RKO (cell line): ENCODE measurements at regions not wholly inside any gene's neighbourhood (a gene's known extent, or its start where the extent isn't known, plus 50 kb on each side); places are given as distances from the start of the nearest gene placed in this dataset.

ENCODE experiments used
- DNase-seq: peaks from one replicate; pipeline ENCODE4 v3.0.0-alpha.2; 2016; ENCODE audit warnings: low spot score

DNA sequence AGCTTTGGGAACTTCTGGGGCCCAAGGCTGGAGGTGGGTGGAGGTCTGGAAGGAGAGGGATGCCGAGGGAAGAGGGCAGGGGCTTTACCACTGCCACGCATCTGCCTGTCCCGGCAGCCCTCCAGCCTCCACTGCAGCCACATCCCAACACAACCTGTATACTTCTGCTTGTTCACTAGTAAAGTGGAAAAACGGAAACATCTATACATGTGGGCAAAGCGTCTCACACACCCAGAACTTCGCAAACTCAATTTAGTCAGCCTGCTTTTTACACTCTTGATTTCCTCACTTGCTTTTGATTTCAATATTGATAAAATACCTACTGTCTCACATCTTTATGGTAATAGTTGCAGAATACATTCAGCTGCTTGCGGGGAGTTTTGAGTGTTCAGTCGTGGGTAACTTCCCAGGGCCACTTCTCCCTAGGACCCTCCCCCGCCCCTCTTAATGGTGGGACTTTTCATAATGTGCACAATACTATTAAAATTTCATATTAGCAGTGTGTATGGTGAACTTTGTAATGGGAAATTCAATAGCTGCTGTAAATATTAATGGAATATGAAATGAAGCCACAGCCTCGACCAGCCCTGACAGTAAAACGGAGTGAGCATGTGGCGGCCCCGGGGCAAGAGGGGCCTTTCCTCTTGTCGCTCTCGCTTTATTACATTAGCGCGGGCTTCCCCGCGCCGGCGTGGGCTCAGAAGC is 85.2 kb downstream of the NR2F2 start:
- no peak for DNase-seq

DNA sequence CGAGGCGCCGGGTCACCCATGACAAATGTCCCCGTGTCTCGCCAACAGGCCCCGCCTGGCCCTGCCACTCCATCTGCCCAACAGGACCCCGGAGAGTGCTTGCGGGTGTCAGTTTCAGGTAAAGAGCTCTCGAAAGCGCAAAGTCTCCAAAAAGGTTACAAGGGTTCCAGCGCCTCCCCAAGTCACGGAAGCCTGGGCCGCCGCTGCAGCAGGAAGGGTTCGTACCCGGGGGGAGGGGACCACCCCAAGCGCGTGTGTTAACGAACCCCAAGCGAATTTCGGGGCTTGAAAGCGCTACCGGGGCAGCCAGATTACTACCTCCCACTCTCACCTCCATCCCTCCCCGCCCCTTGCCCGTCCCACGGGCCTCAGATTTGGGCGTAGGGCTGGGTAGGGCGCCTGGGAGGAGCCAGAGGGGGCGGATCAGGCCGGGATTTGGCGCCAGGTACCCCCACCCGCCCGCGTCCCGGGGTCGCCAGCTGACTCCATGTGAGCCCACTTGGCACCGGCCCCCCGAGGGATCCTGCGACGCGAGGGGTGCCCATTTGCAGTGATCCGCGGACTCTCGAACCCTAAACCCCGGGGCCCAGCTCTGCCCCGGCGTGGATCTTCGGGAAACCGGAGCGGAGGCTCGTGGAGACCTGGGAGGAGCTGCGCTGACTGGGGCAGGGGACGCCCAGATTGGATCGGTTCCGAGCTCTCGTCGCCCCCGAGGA is 85.9 kb downstream of the NR2F2 start:
- no peak for DNase-seq

DNA sequence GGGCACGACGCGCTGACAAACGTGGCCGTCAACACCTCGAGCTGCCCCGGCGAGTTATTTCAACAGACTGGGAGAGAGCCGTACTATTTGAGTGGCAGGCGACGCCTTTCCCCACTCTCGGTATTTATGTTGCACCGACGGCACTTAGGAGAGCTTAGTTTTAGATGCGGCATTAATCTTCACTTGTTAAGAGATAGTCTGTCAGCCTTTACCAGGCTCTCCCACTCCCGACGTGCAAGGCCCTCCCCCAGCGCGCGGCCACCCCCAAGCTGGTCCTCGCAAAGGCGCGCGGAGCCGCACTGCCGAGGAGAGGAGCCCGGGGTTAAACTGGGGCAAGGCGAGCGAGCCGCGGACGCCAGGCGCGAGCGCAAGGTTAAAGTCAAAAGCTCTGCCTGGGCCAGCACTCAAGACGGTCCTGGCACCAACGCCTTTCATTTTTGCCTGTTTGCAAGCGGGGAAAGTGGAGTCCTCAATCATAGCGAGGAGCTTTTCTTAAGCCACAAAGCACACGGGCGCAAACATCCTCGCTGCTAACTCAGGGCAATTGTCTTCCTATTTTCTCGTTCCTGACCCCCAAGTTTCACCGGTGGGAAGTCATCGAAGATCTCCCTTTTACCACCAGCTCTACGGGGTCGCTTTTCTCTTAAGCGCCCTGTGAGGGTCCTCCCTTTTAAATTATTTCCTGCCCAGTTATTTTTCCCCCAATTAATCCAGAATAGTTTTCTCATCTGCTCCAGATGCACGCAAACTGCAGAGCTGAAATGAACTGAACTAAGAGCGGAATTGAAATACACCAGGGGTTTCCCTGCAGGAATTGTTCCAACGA is 86.6 kb downstream of the NR2F2 start:
- DNase-seq, result no peak

DNA sequence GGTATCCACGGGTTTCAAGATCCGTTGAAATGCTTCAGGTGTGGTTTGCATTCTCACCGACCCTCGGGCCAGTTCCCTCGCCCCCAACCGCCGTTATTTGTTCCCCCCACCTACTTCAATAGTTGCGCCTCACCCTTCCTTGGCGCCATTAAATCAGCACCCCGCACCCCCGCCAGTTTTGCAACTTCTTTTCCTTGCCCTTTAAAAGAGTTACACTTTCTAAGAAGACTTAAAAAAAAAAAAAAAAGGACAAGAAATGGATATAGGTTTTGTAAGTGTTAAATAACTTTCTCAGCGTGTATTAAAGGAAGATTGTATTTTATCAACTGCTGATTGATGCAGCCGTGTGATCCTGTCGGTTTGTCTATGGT is 87.2 kb downstream of the NR2F2 start:
- no peak for DNase-seq

DNA sequence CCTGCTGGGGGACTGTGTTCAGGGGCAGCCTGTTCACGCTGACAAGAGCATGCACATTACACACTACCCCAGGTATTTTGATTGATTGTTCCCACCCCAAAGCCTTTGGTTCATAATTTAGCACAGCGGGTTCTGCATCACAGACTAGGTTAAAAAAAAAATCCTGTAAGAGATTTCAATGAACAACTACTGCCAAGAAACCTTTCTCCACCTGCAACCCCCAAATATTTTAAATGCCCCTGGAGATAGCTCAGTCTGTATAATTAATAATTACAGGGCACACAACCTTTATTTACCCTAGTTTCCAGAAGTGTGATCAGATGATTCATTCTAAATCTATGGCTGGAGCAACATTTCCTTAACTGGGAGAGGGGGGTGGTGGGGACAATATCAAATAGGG is 87.6 kb downstream of the NR2F2 start:
- DNase-seq, result no peak

DNA sequence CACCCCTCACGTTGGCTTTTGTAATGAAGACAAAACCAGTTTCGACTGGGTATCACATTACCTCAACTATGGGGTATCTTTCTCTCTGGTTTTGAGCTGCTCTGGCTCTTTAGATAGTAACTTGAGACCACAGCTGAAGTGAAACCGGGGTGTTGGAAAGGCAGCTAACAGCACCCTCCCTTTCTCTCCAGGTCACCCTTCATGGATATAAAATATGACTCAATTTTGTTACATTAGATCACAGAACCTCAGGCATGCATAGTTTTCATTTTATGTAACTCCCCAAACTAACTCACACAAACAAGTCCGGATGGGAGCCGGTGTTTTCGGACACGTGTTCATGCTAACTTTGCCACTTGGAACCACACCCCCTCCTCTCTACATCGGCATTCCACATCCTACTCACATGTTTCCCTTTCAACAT is 90.7 kb downstream of the NR2F2 start:
- no peak for DNase-seq

DNA sequence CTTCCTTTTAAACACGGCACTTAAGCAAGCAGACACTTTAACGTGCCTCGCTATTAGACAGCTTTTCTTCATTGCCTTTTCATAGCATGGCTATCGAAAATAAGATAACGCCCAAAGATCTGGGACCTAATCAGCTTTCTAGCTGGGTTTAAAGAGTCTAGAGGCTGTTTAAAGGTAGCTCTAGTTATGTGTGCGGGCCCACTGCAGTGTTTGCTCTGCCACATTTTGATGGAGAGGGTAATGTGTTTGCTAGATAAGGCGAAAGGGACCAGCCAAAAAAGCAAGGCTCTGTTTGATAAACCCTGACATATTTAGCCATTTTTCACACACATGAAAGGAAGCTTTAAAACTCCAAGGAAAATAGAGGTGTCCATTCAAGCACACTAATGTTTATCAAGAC is 91.6 kb downstream of the NR2F2 start:
- DNase-seq, result no peak

DNA sequence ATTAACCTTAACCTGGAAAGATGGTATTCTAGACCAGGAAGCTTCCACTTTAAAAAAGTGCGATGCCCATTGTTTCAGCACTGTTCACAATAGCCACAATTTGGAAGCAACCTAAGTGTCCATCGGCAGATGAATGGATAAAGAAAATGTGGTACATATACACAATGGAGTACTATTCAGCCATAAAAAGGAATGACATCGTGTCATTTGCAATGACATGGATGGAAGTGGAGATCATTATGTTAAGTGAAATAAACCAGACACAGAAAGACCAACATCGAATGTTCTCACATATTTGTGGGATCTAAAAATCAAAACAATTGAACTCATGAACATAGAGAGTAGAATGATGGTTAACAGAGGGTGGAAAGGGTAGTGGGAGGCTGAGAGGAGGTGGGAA is 94.2 kb downstream of the NR2F2 start:
- DNase-seq, result no peak

DNA sequence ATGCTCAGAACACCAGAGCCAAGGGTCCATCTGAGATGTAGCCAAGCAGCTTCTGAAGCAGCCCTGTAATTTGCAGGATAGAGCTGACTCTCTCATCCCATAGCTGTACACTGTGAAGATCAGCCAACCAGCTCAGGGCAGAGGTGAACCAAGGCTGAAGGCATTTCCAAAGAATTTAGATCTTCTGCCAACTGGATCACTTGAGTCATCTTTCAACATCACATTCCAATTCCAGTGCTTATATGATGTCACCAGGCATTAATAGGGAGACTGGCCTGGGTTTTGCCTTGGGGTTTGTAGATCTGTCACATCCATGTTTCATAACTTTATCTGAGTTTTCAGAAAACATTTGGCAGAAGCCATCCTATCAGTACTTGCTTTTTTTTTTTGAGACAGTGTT is 98.2 kb downstream of the NR2F2 start:
- peak; percentile 64 for DNase-seq

DNA sequence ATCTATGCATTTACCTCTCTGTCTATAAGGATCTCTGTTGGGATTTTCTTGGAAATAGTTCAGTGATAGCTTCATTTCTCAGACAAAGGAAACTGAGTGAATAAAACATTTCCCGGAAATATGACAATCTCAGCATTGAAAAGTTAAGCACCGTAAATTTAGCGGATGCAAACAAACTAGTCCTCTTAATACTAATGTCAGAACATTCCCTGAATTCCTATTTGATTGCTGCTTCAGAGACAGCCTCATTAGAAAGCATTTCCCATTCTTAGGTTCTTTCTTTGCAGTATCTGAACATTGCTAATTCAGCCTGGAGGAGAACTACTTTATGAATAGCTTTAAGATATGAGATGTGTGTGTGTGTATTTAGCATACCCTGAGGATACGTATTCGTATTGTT is 101.3 kb downstream of the NR2F2 start:
- no peak for DNase-seq

DNA sequence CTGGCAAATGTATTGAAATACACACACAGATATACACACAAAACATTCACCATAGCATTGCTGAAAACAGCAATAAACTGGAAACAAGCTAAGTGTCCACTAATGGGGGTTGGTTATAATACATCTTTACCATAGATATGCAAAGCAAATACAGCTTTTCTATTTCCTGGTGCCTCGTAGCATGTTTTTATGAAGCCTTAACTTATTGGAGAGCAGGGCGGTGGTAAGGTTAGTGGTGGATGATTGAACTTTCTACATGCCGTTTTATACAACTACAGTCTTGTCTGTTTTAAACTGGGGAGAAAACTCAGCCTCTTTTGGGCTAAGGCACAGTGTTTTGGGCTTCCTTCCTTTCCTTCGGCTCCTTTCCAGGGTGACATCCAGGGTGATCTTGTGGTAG is 104.5 kb downstream of the NR2F2 start:
- DNase-seq, result no peak

DNA sequence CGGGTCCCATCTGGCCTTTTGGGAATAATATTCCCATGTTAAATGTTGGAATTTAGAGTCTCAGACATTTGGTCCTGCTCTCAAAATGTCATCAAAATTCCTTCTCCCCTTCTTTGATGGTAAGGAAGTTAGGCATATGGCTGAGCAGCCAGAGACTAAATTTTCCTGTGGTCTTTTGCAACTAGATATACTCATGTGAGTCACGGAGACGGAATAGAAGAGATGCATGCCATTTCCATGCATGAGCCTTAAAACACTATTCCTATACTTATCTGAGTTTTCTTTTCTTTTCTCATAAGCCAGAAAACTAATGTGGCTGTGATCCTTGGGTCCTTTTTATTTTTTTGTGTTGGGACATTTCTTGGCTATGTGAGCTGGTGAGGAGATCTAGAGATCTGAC is 105.3 kb downstream of the NR2F2 start:
- DNase-seq, result no peak

DNA sequence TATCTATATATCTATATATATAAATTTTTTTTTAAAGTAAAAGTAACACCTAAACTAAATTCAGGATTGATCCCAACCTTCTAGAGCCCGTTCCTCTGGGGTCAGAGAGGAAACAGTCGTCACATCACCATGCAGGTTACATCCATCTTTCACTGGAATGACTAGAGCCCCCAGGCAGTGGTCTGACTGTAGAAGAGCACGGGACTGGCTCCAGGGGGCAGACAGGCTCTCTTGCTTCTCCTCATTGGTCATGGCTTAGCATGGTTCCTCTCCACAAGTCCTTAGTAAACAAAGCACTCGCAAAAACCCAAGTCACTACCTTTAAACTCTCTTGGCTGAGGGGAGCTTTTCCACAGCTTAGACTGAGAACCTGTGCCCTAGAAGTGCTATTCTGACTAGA is 110.5 kb downstream of the NR2F2 start:
- DNase-seq, result no peak

DNA sequence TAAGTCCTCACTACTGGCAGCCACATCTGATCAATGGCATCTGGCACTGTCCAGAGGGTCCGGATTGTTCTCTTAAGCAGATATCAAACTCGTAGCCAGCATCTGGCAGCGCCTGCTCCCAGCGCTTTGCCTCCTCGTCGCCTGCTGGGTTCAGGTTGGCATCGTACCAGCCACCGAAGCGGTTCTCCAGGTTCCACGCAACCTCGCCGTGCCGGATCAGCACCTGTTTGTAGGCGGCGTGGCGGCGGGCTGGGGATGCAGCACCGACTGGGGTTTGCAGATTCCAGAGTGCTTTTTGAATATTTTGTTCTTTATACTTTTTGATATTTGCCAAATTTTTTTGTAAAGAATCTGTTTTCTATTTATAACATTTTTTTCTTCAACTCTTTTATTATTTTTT is 111.6 kb downstream of the NR2F2 start:
- no peak for DNase-seq

DNA sequence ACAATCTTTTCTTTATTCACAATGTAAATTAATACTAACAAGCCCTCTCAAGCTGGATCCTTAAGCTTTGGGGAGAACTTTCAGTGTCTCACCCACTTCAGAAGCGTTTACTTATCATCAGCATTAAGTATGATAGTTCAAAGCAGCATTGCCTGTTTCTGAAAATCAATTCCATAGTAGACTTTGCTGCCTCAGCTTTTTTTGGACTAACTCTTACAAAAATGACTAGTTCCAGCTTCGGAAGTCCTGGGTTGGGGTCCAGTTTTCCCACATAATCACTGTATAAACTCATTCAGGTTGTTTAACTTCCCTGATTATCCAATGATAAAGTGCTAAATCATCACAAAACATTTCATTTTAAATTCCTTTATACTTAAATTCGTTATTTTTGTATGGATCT is 114.4 kb downstream of the NR2F2 start:
- no peak for DNase-seq

DNA sequence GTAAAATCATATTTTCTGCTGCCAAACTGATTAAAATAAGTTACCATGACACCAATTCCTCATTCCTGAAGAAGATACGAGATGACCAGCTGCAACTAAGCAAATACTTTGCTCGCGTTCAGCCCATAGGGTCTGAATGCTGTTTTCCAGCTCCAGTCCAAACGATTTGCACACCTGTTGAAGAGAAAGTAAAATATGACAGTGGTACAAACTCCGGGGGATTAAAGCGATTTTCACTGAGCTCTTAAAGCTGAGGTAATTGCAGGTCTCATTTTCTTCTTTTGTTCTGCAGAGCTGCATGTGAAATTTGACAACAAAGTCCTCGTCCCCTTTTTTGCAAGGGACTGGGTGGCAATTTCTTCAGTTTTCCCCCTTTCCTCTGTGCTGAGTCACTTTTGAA is 118.4 kb downstream of the NR2F2 start:
- DNase-seq, result no peak

DNA sequence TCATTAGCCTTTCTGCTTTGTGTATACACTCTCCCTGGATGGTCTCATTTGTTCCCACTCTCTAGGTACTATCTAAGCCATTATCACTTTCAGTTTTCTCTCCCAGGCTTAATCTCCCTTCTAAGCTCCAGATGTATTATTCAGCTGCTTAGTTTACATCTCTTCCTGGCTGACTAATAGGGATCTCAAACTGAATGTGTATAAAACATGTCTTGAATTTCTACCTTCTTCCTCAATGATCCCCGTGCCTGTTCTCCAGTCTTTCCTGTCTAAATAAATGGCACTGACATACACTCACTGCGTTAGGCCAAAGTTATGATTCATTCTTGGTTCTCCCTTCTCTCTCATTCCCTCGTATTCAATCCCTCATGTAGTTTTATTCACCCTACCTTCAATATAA is 127.3 kb downstream of the NR2F2 start:
- DNase-seq, result no peak

DNA sequence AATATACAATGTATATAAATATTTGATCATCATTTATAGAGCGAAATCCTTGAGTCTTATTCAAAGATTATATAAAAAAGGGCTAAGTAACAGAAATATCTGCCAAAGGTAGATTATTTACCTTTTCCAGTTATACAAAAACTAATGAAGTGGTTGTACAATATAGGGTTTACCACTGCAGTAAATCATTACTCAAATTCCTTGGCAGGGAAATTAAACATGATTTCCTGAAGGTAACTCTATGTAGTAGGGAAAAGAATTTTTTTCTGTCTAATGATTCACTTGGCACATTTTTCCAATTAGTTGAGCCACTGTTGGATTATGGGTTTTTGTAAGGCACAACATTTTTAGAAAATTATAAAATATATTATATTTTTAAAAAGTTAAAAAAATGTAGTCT is 129.6 kb downstream of the NR2F2 start:
- no peak for DNase-seq

DNA sequence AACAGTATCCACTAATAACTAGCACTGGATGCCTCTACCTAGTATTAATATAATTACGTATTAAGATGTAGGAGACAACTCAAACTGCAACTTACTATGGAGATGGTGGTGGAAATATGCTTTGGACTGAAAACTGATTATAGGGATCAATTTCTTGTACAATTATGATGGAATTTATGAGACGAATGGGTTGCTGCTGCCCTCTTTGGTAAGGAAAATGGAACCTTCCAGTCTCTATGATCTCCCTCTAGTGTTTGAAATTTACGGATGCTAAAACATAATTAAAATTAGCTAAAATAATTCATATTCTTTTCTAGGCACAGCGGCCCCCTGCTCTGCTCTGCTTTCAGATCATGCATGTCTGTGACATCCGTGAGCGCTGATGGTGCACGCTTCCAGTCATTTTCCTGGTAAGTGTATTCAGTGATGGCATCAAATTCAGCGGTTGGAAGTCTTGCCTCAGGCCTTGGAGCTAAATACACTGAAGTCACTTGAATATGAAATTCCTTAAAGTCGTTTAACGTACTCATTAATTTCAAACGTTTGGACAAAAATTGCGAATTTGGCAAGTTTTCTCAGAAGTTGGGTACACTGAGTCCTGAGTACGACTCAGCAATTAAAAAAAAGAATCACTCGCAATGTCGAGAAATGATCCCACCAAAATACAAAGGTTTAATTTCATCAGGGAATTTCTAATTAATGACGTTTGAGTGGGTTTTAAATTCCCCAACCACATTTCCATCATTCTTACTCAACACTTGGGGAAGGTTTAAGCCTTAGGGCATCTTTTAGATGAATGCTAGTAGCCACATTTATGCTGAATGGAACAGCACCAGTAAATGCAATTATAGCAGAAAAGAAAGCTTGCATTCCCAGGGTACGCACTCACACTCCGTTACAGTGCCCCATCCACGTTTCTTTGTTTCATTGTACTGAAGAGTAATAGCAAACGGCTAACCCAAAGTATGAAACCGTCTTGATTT is 132.6 kb downstream of the NR2F2 start:
- no peak for DNase-seq

DNA sequence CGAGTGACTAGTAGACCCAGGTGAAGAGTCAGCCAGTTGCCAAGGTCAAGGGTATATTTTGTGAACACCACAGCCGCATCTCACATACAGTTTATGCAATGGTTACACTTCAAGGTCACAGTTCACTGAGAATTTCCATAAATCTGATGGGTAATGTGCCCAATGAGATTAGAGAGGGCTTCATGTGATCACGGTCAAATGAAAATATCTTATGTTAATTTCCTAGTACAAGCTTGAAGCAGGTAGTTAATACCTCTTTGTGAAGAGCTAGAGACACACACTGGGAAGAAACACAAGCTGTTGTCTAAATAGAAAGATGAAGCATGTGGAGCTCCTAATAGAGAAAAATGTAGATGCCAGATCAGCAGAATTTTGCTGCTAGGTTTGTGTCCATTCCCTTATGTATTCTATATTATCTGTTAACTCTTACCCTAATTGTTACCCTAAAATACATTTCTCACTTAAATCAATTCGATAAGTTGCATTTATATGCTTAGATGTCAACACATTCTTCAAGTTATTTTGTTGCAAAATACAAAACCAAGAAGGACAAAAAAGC is 136.0 kb downstream of the NR2F2 start:
- no peak for DNase-seq

DNA sequence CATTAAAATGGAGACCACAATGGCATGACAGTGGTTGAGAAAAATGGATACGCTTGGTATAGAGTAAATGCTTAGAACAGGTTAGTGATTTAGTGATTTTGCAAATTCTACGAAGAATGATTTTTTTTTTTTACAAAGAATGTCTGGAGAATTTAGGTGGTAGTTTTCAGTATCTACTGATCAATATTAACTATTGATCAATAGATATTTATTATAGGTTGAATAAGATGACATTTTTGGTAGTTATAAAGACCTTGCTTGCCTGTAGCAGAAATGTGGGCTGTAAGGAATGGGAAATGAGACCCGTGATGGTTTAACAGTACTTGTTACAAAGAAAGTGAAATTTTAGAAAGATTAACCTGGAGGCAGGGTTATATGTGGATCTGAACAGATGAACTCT is 137.5 kb downstream of the NR2F2 start:
- no peak for DNase-seq
